ENCODE measurements at regions not wholly inside any gene's neighbourhood (a gene's known extent, or its start where the extent isn't known, plus 50 kb on each side); places are given as distances from the start of the nearest gene placed in this dataset.

- no peak for TF ChIP-seq CTCF (IDR thresholded peaks at IDR 0.05; ENCODE audit: poor library complexity)
- TF ChIP-seq EZH2phosphoT487 (IDR thresholded peaks at IDR 0.05; ENCODE audit: low read depth, severe bottlenecking, unreplicated experiment): no peak
Observed at GRCh38 chr10:63058236-63058635, 74.9 kb upstream of the NRBF2 start.

All from hepatocyte (in vitro differentiated cells).